RPMI7951 (cell line): ENCODE measurements at regions not wholly inside any gene's neighbourhood (a gene's known extent, or its start where the extent isn't known, plus 50 kb on each side); places are given as distances from the start of the nearest gene placed in this dataset.
A peak's percentile ranks its signal among the peaks of the same experiment; 100 is the strongest.

Experiments
- DNase-seq: peaks from one replicate; pipeline ENCODE4 v3.0.0-alpha.2; 2012; ENCODE audit warnings: low read depth

GRCh38 chr2:38509947-38510326, 92.8 kb downstream of the HNRNPLL start:
- peak; percentile 10 for DNase-seq

GRCh38 chr2:38509314-38509946, 93.3 kb downstream of the HNRNPLL start:
- peak; percentile 86 for DNase-seq

DNA sequence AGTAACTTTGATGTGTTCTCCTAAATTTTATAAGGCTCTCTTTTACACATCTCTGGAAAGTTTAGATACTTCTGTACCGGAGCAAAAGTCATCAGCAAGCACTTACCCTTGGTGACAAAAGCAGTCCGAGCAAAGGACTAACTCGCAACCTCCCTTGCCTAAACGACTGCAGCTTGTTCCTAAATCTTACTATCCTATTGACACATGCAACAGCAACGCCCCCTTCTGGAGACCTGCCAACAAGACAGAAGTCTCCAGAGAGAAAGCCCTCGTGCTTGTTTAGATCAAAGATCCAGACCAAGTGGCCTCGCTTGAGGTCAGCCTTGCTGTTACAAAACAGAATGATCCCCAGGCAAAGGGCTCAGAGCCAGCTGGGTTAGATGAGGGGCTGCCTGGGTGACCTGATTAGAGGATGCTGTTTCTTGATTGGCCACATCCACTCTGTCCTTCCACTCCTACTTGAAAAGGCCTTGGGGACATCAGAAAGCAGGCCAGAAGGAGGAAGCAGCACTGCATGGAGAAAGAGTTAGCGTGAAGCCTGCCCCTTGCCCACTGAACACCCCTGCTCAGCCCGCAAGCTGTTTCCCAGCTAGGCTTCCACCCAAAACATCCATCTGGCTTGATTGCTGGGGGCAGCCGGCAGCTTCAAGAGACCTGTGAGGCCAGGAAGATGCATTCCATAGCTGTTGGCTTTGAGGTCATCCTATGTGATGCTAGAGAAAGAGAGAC, 94.3 kb downstream of the HNRNPLL start:
- peak; percentile 88 for DNase-seq

- no peak for DNase-seq
Measured at GRCh38 chr2:38507712-38508111, 95.0 kb downstream of the HNRNPLL start.

- peak; percentile 84 for DNase-seq
Measured at GRCh38 chr2:38505779-38506178, 96.9 kb downstream of the HNRNPLL start.

- DNase-seq, result no peak
Measured at GRCh38 chr2:38504169-38504568, 98.6 kb downstream of the HNRNPLL start.

DNA sequence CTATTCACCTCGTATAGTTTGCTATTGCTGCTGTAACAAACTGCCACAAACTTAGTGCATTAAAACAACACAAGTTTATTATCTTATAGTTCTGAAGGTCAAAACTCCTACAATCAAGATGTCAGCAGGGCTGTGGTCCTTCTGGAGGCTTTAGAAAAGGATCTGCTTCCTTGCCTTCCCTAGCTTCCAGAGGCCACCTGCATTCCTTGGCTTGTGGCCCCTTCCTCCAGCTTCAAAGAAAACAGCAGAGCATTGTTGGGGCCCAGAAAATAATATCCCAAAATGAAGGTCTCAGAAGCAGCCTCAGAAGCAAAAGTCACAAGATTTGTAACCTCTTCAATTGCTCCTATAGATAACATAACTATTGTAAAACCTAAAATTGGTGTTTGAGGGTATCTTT, 100.6 kb downstream of the HNRNPLL start:
- no peak for DNase-seq

- DNase-seq, result no peak
Measured at GRCh38 chr2:38500283-38500634, 102.5 kb downstream of the HNRNPLL start.

DNA sequence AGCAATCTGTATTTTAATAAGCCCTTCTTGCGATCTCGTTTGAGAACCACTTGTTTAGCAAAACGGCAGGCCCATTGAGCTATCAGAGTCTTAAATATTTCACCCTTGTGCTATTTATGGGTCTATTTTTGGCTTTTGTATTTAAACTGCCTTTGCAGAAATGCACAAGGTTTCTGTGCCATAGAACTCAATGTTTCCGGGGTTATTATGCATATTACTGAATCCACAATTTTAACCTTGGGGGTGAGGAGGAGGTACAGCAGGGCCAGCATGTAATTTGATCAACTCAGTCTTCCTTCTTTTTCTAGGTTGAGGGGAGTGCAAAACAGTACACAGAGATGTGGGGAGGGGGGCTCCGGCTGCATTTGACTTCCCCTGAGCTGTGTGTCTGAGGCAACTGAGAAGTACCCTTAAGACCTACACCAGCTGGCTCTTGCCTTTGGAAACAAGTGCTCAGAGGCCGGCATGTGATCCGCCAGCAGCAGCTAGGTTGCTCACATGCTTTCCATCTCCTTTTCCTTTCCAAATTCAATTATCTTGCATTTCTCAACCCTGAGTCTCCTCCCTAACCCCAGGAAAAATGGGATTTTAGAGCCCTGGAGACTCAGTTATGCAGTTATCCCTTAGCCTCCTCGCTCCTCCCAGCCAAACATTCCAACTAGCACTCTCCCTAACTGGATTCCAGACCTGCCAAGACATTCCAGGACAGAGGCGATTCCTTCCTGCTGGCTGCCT, 103.0 kb downstream of the HNRNPLL start:
- DNase-seq, result no peak

DNA sequence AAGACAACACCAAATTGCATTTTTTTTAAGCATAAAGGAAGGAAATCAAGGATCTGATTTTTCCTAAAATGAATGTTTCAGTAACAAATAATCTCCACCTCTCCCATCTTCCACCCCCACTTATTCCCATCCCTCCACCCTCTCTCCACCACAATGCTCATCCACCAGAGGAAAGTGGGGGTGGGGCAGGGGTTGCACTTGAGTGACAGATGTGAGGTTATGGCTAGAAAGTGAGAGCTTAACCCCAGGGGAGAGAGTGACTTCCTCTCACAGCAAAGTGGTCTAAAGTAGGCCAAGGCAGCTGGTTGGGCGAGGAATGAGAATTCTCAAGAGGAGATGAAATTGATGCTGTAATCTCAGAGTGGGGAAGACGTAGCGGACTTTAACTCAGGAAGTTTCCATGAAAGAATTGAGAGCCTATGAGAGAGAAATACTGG, 104.7 kb downstream of the HNRNPLL start:
- DNase-seq, result no peak

DNA sequence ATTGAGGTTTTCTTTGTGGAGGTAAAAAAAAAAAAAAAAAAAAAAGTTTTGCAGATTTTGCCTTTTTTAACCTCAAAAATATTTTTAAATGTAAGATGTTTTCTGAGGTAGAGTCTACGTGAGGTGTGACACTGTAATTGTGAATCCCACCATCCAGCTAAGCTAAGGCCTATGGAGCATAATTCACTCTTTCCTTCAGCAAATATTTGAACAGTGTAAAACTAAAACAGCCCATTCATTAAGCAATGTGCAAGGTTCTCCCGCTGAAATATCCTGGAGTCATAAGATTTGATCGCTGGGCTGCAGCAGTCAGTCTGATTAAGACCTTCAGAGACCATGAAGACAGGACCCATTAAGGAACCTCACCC, 105.1 kb downstream of the HNRNPLL start:
- no peak for DNase-seq

- no peak for DNase-seq
Measured at GRCh38 chr2:38496927-38497669, 105.6 kb downstream of the HNRNPLL start.

- DNase-seq, result no peak
Measured at GRCh38 chr2:38495880-38496279, 106.8 kb downstream of the HNRNPLL start.

DNA sequence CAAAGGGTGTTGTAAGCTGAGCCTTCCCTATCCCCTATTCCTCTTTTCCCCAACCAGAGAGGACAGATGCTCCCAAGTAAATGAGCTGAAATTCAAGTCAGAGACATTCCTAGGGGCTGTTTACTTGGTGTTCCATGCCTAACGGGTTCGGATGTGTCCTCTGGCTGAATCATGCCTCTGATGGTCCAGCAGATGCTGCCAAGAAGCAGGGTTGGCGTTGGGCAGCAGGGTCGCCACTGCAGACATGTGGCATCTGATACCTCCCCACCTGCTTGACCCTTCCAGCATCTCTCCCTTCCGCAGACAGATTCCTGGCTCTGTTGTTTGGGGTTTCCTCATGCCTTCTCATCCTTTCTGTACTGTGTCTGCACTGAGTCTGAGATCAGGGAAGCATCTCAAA, 108.3 kb downstream of the HNRNPLL start:
- DNase-seq, result no peak

DNA sequence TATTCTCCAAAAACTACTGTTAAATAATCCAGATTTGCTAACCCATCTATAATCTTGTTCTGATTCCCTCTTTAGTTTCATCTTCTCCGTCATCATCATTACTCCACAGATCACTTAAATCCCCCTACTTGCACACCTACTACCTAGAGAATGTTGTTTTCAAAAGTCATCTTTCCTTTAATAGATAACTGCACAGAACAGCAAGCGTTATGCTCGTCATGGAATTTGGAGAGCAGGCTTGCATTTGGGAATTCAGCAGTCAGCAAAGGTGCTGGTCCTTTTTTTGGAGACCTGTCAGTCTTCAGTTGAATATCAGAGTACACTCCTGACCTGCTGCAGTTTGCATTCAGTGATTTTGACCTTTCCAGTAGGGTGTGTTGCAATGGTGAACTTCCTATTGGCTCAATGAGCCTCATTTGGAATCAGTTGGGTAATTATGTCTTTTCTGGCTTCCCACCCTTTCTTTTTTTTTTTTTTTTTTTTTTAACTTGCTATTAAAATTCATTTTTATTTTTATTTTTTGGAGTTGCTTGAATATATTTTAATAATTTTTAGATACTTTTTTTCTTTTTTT, 110.6 kb downstream of the HNRNPLL start:
- DNase-seq, result no peak

GRCh38 chr2:38491436-38491835, 111.3 kb downstream of the HNRNPLL start:
- DNase-seq, result no peak

- DNase-seq, result no peak
Measured at GRCh38 chr2:38489846-38490245, 112.8 kb upstream of the ATL2 start.

DNA sequence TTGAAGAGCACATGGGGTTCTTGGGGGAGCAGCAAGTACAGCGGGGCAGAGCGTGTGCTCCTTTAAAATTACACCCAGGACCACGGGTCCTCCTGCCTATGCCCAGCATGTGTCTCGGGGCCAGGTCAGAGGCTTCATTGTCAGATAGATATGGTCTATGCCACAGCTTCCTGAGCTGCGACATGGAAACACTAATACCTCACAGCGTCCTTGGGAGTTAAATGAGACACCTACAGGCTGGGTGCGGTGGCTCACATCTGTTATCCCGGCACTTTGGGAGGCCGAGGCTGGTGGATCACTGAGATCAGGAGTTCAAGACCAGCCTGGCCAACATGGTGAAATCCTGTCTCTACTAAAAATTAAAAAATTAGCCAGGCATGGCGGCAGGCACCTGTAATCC, 110.8 kb upstream of the ATL2 start:
- no peak for DNase-seq

GRCh38 chr2:38486213-38487026, 109.3 kb upstream of the ATL2 start:
- DNase-seq, result no peak

DNA sequence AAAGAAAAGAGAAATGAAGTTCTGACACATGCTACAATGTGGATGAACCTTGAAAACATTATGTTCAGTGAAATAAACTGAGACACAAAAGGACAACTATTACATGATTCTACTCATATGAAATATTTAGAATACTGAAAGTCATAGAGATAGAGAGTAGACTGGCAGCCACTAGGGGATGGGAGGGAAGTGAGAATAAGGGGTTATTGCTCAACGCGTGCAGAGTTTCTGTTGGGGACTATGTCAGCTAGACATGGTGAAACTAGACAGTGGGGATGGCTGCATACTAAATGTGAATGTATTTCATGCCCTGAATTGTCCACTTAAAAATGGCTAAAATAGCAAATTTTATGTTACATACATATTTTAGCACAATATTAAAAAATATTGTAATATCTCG, 108.7 kb upstream of the ATL2 start:
- DNase-seq, result no peak

DNA sequence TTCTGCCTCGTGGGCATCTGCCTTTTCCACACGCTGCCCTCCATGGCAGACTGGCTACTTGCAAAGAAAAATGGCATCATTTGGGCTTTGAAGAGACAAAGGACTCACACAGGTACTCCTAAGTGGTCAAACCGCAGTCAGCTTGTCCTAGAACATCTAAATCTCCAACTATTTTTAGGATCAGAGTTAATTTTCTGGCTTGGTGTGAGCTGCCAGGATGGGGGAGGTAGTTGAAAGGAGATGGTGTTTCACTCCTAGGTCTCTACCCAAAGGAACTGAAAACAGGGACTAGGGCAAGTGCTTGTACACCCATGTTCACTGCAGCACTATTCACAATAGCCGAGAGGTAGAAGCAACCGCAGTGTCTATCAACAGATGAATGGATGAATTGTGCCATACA, 107.9 kb upstream of the ATL2 start:
- DNase-seq, result no peak
